Hindlimb muscle (tissue), 1 donor: ENCODE measurements at regions not wholly inside any gene's neighbourhood (a gene's known extent, or its start where the extent isn't known, plus 50 kb on each side); places are given as distances from the start of the nearest gene placed in this dataset.

Source experiments
- DNase-seq: peaks from one replicate; pipeline ENCODE4 v3.0.0-alpha.2; 2013

DNA sequence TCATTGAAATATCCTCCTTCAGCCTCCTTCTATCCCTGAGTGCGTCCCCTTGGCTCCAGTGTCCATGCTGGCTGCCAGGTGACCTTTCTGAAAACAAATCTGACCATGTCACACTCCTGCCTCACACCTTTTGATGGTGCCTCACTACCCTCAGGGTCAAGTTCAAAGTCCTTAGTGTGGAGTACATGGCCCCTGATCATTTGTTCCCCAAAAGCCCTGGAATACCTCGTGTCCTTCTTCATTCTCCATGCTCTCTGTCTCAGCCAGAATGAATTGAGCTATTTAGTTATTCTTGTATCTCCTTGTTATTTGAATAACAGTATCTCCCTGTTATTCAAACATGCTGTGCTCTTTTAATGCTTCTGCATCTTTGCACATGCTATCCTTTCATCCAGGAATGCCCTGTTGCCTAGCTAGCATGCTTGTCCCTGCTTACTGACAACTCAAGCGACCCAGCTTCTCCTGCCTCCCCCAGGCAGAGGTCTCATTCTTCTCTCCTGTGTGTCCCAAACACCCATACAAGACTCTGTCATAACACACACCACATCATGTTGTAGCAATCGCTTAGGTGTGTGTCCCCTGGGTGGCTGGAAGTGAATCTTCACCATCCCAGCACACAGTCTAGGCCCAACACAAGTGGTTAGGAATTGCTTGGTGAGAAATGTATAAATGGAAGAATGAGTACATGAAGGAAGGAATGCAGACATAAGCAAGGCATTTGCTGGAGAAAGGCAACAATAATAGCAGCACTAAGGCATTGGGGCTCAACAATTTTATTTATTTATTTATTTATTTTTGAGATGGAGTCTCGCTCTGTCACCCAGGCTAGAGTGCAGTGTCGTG is 144.0 kb downstream of the DDX1 start:
- DNase-seq: no peak

- DNase-seq: no peak
Observed at GRCh38 chr2:15736396-15737180, 144.9 kb downstream of the DDX1 start.

DNA sequence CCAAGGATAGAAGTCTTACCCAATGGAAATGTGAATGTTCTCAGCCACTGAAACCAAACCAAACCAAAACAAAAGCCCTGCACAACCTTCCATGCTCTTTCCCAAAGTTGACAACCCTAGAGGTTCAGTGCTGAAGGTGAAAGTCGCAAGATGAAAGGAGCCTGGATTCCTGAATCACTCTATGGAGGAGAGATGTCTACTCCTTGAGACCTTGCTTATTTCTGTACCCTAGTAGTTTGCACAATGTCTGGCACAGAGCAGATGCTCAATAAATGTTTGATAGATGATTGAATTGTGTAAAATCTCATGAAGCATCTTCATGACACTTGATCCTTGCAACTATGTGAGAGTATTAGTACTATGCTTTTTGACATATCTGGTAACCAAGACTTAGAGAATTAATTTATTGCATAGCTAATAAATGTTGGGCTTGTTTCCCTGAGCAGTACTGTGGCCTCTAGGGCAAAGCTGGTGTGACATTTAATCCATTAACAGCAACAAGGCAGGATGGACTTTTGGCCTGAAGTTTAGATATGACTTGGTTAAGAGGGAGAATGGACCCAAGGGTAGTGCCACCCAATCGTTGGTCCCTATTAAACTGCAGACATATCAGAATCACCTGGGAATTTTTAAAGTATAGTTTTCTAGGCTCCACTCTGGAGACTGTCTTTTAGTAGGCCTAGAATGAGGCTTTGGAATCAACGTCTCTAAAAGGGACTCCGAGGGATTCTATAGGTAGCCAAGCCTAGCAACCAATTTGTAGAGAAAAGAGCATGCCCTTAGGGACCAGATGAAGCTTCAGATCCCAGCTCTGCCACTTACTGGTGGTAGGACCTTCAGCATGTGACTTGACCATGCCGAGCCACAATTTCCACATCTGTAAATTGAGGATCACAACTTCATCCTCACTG is 145.9 kb downstream of the DDX1 start:
- no peak for DNase-seq

DNA sequence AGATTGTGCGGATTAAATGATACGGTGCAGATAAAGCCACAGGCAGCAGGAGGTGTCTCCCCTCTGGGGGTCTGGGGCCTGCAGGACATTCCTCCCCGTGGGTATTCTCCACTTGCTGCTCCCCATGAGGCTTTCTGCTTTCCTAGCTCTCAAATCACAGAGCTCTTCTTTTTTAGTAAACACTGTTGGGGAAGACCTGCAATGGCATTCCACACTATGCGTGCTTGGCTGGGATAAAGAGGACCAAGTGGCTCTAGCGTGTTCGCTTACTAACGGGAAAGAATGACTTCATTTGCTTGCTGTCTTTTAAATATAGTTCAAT is 146.5 kb downstream of the DDX1 start:
- DNase-seq: no peak

GRCh38 chr2:15738943-15739342 is 147.3 kb downstream of the DDX1 start:
- DNase-seq: no peak

DNA sequence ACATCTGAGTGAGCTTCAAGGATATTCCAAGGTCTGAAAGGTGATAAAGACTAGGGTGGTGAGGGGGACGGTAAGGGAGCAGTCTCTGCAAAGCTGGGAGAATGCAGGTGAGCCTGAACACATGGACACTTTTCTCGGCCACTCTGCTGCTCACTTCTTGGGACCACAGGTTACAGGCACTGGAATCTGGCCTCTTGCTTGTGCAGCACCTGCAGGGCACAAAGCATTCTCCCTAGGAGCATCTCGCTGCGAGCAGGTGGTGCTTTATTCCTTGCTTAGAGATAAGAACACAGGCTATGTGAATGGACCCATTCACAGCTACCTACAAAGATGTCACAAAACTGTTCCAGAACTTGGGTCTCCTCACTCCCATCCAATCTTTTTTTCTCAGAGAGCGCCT is 153.2 kb downstream of the DDX1 start:
- DNase-seq: no peak

GRCh38 chr2:15745350-15745749 is 153.7 kb downstream of the DDX1 start:
- DNase-seq: no peak

DNA sequence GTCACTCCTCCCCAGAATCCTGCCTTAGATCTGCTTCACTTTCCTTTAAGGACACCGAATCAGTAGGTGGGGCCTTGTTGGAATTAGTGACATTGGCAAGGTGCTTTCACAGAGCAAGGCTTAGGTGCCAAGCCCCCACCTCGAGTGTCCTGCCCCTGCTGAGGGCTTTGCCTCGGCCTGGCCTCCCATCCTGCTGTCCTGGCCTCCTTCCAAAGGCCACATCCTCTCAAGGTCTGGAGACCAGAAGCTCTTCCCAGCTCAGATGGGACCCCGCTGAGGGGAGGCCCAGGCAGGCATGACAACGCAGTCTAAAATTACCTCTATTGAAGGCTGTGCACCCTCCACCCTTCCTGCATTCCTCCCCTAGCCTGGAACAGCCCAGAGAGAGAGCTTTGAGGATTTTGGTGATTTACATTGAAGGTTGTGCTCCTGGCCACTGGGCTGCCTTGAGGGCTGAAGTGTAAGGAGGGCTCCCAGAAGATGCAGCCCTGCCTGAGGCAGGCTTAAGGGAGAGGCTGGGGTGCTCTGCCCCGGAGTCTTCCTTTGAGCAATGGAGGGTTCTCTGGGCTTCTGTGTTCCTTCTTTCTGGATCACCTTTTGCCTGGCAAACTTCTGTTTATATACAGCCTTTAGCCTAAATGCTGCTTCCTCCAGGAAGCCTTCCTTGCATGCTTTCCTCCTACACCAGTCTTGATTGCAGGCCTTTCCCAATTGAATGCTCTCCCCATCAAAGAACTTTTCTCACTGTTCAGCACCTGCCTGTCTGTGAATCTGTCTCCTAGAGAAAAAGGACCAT is 154.4 kb downstream of the DDX1 start:
- DNase-seq: no peak

- DNase-seq: no peak
Observed at GRCh38 chr2:15746703-15747550, 155.3 kb downstream of the DDX1 start.

DNA sequence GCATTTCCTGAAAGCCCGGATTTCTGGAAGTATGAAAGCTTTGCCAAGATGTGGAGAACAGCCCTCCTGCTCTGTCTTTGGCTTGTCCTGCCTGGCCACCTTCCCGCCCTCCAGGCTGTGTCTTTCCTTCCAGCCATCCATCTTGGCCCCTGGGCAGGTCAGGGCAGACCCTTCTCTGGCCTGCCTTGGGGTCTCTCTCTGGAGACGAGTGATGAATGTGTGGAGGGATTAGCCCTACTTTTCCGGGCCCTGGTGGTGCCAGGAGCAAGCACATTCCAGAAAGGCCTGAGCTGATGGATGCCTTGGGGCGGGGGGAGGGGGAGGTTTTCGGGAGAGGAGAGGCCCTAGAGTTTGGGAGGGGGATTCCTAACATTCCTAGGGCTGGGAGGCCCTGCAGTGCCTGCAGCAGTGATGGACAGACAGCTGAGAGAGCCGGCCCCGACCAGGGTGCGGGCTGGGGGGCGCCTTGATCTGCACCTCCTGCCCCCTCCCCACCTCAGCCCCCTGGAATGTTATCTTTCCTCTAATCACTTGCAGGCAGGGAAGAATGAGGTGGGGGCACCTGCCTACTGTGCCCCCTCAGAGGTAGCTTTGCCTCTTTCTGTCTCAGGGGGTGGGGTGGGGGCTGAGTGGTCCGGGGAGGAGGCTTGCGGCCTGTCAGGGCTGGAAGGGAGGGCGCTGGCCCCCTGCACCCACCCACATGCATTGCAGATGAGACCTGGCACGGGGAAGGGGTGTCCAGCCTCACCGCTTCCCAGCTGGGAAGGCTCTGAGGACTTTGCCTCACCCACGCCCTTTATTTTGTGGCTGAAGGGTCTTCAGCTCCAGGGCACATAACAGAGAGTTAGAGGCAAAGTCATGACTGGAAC is 156.2 kb downstream of the DDX1 start:
- DNase-seq: no peak

GRCh38 chr2:15748736-15749323 is 157.2 kb downstream of the DDX1 start:
- no peak for DNase-seq

DNA sequence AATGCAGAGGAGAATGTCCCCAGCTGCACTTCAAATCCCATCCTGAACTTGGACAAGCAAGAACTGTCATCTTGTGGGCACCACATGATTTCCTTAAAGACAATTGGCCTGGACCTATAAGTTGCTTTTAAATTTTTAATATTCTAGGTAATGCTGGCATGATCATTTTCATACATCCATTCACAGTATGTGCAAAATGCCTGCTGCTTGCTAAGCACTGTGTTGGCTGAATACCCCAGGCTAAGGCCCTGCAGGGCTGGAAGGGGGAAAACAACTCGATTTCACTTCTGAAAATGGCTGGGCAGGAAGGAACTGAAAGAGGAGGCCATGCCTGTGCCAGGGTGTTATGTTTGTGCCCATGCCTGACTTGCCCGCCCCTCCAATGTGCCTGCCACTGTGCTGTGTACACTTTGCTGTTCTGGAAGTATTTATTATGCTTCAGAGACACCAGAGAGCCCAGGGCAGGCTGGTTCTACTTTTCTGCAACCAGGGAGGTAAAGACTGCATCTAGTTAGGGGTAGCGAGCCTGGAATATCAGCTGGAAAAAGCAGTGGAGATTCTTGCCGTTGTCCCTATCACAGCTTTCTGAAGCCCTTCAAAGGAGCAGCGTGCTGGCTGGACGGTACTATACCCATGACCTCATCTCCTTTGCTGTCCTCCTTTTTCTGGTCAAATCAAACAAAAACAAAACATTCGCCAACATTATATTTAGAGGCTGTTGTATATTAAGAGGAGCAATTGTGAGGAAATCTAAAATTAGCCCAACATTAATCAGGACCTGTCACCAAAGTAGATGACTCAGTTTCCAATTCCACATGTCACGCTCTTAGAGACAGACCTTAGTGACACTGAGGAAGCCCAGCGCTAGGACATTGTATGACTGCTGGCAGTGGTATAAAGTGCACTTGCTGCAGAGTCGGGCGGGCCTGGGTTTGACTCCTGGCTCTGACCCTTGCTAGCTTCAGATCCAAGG is 158.1 kb downstream of the DDX1 start:
- DNase-seq: no peak

GRCh38 chr2:15750433-15750814 is 158.8 kb downstream of the DDX1 start:
- DNase-seq: no peak

DNA sequence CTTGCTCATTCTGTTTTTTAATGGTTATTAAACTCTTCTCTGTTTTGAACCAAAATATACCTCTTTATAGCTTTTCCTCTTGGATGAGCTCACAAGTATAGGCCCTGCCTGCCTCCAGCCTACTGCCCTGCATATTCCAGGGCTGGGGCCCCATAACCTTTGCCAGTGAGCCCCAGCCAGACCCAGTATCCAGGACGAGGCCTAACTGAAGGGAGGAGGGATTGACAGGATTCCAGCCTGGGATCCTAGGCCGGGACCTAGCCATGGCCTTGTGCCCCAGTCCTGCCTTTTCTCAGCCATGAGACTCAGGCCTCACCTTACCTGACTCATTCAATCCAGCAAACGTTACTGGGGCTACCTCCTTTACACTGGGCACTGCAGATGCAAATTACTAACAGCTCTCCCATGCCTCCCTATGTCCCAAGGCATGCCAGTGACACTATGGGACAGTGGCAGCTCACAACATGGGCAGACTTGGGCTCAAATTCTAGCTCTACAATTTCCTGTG is 159.2 kb downstream of the DDX1 start:
- DNase-seq: no peak

DNA sequence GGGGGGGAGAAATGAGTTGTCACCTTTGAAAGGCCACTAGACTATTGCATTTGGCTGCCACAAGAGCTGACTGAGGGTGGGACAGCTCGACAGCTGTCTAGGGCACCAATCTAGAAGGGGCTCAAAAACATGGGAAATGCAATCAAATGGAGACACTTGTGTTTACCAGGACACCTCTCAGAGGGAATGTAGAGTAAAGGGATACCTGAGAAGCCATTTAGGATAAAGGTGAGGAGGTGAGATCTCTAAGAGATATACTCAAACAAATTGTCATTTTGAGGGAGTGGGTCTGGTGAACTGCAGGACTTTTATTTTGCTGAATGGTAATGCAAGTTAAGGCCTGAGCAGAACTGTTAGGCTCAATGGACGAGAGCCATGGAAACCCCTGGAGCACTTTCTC is 159.8 kb downstream of the DDX1 start:
- DNase-seq: no peak

DNA sequence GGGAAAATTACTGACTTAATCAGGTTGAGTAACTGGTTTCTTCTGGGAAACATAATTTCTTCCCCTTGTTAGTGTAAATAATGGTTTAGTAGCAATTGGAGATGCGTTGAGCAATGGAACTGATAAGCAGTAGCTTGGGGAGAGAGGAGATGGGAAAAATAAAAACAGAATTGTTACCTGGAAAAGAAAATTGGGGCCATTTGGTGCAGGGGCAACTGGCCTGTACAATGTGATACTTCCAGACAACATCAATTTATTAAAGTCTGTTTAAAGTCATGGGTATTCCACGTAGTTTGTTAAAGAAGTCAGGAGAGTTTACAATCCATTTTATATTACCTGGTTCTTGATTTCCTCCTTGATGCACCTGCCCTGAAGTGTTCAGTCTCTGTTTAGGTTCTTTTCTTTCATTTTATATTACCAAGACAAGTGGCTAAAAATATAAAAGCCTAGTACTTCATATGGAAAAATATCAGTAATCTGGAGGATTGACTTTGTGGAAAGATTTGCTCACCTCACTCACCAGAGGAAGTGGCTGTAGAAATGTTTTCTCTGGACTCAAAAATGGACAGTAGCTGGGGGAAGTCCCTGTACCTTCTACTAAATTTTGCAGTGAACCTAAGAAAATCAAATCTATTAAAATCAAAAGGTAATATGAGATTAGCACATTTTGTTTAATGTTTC is 161.0 kb downstream of the DDX1 start:
- DNase-seq: no peak

DNA sequence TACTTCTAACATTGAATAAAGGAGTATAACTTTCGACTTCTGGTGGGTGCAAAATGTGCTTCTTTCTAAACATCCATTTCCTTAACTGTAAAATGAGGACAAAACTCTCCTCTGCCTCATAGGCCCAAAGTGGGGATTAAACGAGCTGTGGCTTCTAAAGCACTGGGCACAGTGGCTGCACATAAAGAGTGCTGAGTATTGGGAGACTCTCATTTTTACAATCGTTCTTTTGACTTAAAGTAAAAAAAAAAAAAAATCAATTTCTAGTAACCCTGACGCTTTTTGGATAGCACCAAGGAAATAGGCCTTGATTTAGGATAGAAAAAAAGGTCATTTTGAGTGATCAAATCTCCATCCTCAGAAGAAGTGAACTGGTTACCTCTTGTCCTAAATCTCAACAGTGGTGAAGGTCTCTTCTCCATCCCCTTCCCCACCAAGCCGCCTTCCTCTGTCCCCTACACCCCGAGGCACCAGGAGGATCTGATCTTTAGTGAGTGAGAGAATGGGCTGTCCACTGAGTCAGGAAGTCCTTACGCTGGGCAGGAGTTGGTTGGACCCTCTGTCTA is 161.6 kb downstream of the DDX1 start:
- no peak for DNase-seq
